Anterior cingulate cortex (tissue), 58 donors: ENCODE measurements at regions not wholly inside any gene's neighbourhood (a gene's known extent, or its start where the extent isn't known, plus 50 kb on each side); places are given as distances from the start of the nearest gene placed in this dataset.

Experiments used
- DNase-seq, 58 donors: peaks; one replicate each; lab custom pipeline; 2025; lab: John Stamatoyannopoulos, UW

GRCh38 chr17:70886648-70887047 lies 717.3 kb downstream of the KCNJ2 start:
- no peak for DNase-seq

- DNase-seq: no peak
These were observed 719.0 kb downstream of the KCNJ2 start for GRCh38 chr17:70888324-70888723.

- DNase-seq: no peak
These were observed 722.0 kb downstream of the KCNJ2 start for GRCh38 chr17:70891306-70891705.

- DNase-seq: no peak
These were observed 723.2 kb downstream of the KCNJ2 start for GRCh38 chr17:70892527-70892926.

- DNase-seq: no peak
These were observed 727.5 kb downstream of the KCNJ2 start for GRCh38 chr17:70896843-70897242.

GRCh38 chr17:70897446-70897845 lies 728.1 kb downstream of the KCNJ2 start:
- DNase-seq: no peak

- DNase-seq: no peak
These were observed 732.5 kb downstream of the KCNJ2 start for GRCh38 chr17:70901870-70902269.

- DNase-seq: peak in 3 of 58 donors; percentile 5 to 12 (median 6)
These were observed 736.5 kb downstream of the KCNJ2 start for GRCh38 chr17:70905796-70906195.

- peak in 1 of 58 donors; percentile 0 for DNase-seq
These were observed 737.5 kb downstream of the KCNJ2 start for GRCh38 chr17:70906808-70907207.

GRCh38 chr17:70912716-70913485 lies 743.6 kb downstream of the KCNJ2 start:
- no peak for DNase-seq

GRCh38 chr17:70916469-70916868 lies 747.1 kb downstream of the KCNJ2 start:
- DNase-seq: no peak

- DNase-seq: no peak
These were observed 749.9 kb downstream of the KCNJ2 start for GRCh38 chr17:70919241-70919640.

- no peak for DNase-seq
These were observed 751.1 kb downstream of the KCNJ2 start for GRCh38 chr17:70920416-70920815.

- no peak for DNase-seq
These were observed 752.9 kb downstream of the KCNJ2 start for GRCh38 chr17:70922268-70922667.

- no peak for DNase-seq
These were observed 755.4 kb downstream of the KCNJ2 start for GRCh38 chr17:70924776-70925175.

- DNase-seq: no peak
These were observed 759.9 kb downstream of the KCNJ2 start for GRCh38 chr17:70929226-70929625.

- DNase-seq: no peak
These were observed 764.9 kb downstream of the KCNJ2 start for GRCh38 chr17:70934231-70934630.

GRCh38 chr17:70934835-70935234 lies 765.5 kb downstream of the KCNJ2 start:
- no peak for DNase-seq

- no peak for DNase-seq
These were observed 767.4 kb downstream of the KCNJ2 start for GRCh38 chr17:70936724-70937123.

GRCh38 chr17:70938336-70938735 lies 769.0 kb downstream of the KCNJ2 start:
- DNase-seq: no peak

GRCh38 chr17:70945386-70945785 lies 776.1 kb downstream of the KCNJ2 start:
- DNase-seq: no peak

- DNase-seq: no peak
These were observed 777.9 kb downstream of the KCNJ2 start for GRCh38 chr17:70947215-70947614.
